HCEC 1CT (cell line): ENCODE measurements at regions not wholly inside any gene's neighbourhood (a gene's known extent, or its start where the extent isn't known, plus 50 kb on each side); places are given as distances from the start of the nearest gene placed in this dataset.
"Not testable (repeated sequence)": the region's sequence is repeated elsewhere in the genome, so short reads cannot be mapped to it uniquely, and the experiment has no call there.

Experiments
- DNase-seq: peaks from one replicate; pipeline ENCODE4 v3.0.0-alpha.2; 2017

GRCh38 chr2:136715146-136715545 lies 50.2 kb upstream of the THSD7B start:
- DNase-seq = no peak

GRCh38 chr2:136714452-136714951 lies 50.8 kb upstream of the THSD7B start:
- no peak for DNase-seq

GRCh38 chr2:136713739-136714138 lies 51.6 kb upstream of the THSD7B start:
- no peak for DNase-seq

- DNase-seq = no peak
Observed at GRCh38 chr2:136705336-136705735, 60.0 kb upstream of the THSD7B start.

GRCh38 chr2:136703214-136703613 lies 62.1 kb upstream of the THSD7B start:
- DNase-seq = no peak

GRCh38 chr2:136696438-136696837 lies 68.9 kb upstream of the THSD7B start:
- DNase-seq = no peak

- no peak for DNase-seq
Observed at GRCh38 chr2:136693966-136694365, 71.4 kb upstream of the THSD7B start.

GRCh38 chr2:136680079-136680478 lies 85.3 kb upstream of the THSD7B start:
- DNase-seq = not testable (repeated sequence)

- no peak for DNase-seq
Observed at GRCh38 chr2:136665736-136666135, 99.6 kb upstream of the THSD7B start.

- no peak for DNase-seq
Observed at GRCh38 chr2:136664713-136665405, 100.5 kb upstream of the THSD7B start.

- DNase-seq = no peak
Observed at GRCh38 chr2:136658201-136658600, 107.1 kb upstream of the THSD7B start.

GRCh38 chr2:136653861-136654260 lies 111.5 kb upstream of the THSD7B start:
- no peak for DNase-seq

- DNase-seq = no peak
Observed at GRCh38 chr2:136651456-136652010, 113.8 kb upstream of the THSD7B start.

- no peak for DNase-seq
Observed at GRCh38 chr2:136647039-136647438, 118.3 kb upstream of the THSD7B start.

- DNase-seq = no peak
Observed at GRCh38 chr2:136645236-136645828, 120.0 kb upstream of the THSD7B start.

GRCh38 chr2:136639651-136640050 lies 125.7 kb upstream of the THSD7B start:
- DNase-seq = no peak

GRCh38 chr2:136638193-136638592 lies 127.2 kb upstream of the THSD7B start:
- no peak for DNase-seq

GRCh38 chr2:136637402-136637801 lies 127.9 kb upstream of the THSD7B start:
- DNase-seq = no peak

- no peak for DNase-seq
Observed at GRCh38 chr2:136628490-136628889, 136.9 kb upstream of the THSD7B start.

GRCh38 chr2:136613096-136613495 lies 152.2 kb upstream of the THSD7B start:
- no peak for DNase-seq

GRCh38 chr2:136612079-136612478 lies 153.3 kb upstream of the THSD7B start:
- no peak for DNase-seq

GRCh38 chr2:136611451-136611850 lies 153.9 kb upstream of the THSD7B start:
- DNase-seq = no peak

GRCh38 chr2:136582628-136583205 lies 182.6 kb upstream of the THSD7B start:
- no peak for DNase-seq

GRCh38 chr2:136572335-136572734 lies 193.0 kb upstream of the THSD7B start:
- DNase-seq = no peak
